H9 (cell line): ENCODE measurements at regions not wholly inside any gene's neighbourhood (a gene's known extent, or its start where the extent isn't known, plus 50 kb on each side); places are given as distances from the start of the nearest gene placed in this dataset.

Source experiments
- DNase-seq: peaks from one replicate; pipeline ENCODE4 v3.0.0-alpha.2; 2017
- H2AFZ ChIP-seq: one replicate; pipeline ENCODE4 v1.6.1; 2013; ENCODE audit warnings: mild to moderate bottlenecking, low read length, control low read depth, moderate library complexity
- H2AK5ac ChIP-seq: 2 replicates; pipeline ENCODE4 v1.6.1; 2013; ENCODE audit warnings: low read length, control low read depth, mixed read lengths; ENCODE audit not compliant: insufficient read length
- H2BK120ac ChIP-seq: one replicate; pipeline ENCODE4 v1.6.1; 2013; ENCODE audit warnings: low read depth, mild to moderate bottlenecking, low read length, control low read depth, inconsistent platforms; ENCODE audit not compliant: poor library complexity, severe bottlenecking
- H2BK12ac ChIP-seq: 2 replicates; pipeline ENCODE4 v1.6.1; 2013; ENCODE audit warnings: low read length, control low read depth, mixed read lengths, low read depth; ENCODE audit not compliant: insufficient read length
- H2BK15ac ChIP-seq: 2 replicates; pipeline ENCODE4 v1.6.1; 2013; ENCODE audit warnings: low read depth, low read length, control low read depth
- H2BK20ac ChIP-seq: one replicate; pipeline ENCODE4 v1.6.1; 2013; ENCODE audit warnings: low read depth, mild to moderate bottlenecking, low read length, control low read depth, inconsistent platforms; ENCODE audit not compliant: poor library complexity, severe bottlenecking
- H2BK5ac ChIP-seq: 2 replicates; pipeline ENCODE4 v1.6.1; 2013; ENCODE audit warnings: low read length, control low read depth, mixed read lengths; ENCODE audit not compliant: insufficient read length
- H3K14ac ChIP-seq: 2 replicates; pipeline ENCODE4 v1.6.1; 2013; ENCODE audit warnings: low read length, control low read depth; ENCODE audit not compliant: insufficient read depth
- H3K18ac ChIP-seq: 2 replicates; pipeline ENCODE4 v1.6.1; 2013; ENCODE audit warnings: low read depth, mild to moderate bottlenecking, mixed read lengths, low read length, control low read depth; ENCODE audit not compliant: insufficient read length
- H3K23ac ChIP-seq: 2 replicates; pipeline ENCODE4 v1.6.1; 2013; ENCODE audit warnings: low read length, control low read depth, mixed read lengths, low read depth; ENCODE audit not compliant: insufficient read length
- H3K23me2 ChIP-seq: 2 replicates; pipeline ENCODE4 v1.6.1; 2013; ENCODE audit warnings: low read depth, mild to moderate bottlenecking, mixed read lengths, low read length, control low read depth; ENCODE audit not compliant: insufficient read length, poor library complexity, severe bottlenecking
- H3K27ac ChIP-seq: 2 replicates; pipeline ENCODE4 v1.5.1; 2013; ENCODE audit warnings: low read length, control low read depth, mixed read lengths, low read depth; ENCODE audit not compliant: insufficient read length
- H3K27me3 ChIP-seq: 2 replicates; pipeline ENCODE4 v1.6.1; 2013; ENCODE audit warnings: low read length, control low read depth, inconsistent platforms; ENCODE audit not compliant: insufficient read depth
- H3K4ac ChIP-seq: 2 replicates; pipeline ENCODE4 v1.6.1; 2013; ENCODE audit warnings: low read depth, mild to moderate bottlenecking, control low read depth, inconsistent platforms, low read length, moderate library complexity
- H3K4me1 ChIP-seq: 2 replicates; pipeline ENCODE4 v1.6.1; 2013; ENCODE audit warnings: low read length, control low read depth, inconsistent platforms; ENCODE audit not compliant: insufficient read depth
- H3K4me2 ChIP-seq: 2 replicates; pipeline ENCODE4 v1.6.1; 2013; ENCODE audit warnings: low read length, control low read depth, mixed read lengths; ENCODE audit not compliant: insufficient read length, insufficient read depth
- H3K56ac ChIP-seq: 2 replicates; pipeline ENCODE4 v1.6.1; 2013; ENCODE audit warnings: low read depth, mild to moderate bottlenecking, mixed read lengths, low read length, control low read depth; ENCODE audit not compliant: insufficient read length
- H3K79me1 ChIP-seq: 2 replicates; pipeline ENCODE4 v1.6.1; 2013; ENCODE audit warnings: low read depth, mild to moderate bottlenecking, moderate library complexity, low read length, control low read depth, inconsistent platforms; ENCODE audit not compliant: insufficient read depth, poor library complexity, severe bottlenecking
- H3K79me2 ChIP-seq: 2 replicates; pipeline ENCODE4 v1.6.1; 2013; ENCODE audit warnings: low read length, control low read depth, inconsistent platforms; ENCODE audit not compliant: insufficient read depth
- H3K9ac ChIP-seq: 2 replicates; pipeline ENCODE4 v1.6.1; 2013; ENCODE audit warnings: low read length, control low read depth, mixed read lengths; ENCODE audit not compliant: insufficient read length; ENCODE audit errors: extremely low read depth
- H3K9me3 ChIP-seq: one replicate; pipeline ENCODE4 v1.6.1; 2013; ENCODE audit warnings: low read depth, low read length, inconsistent platforms; ENCODE audit not compliant: control insufficient read depth
- H3T11ph ChIP-seq: one replicate; pipeline ENCODE4 v1.6.1; 2013; ENCODE audit warnings: mild to moderate bottlenecking, low read length, control low read depth, inconsistent platforms
- H4K20me1 ChIP-seq: one replicate; pipeline ENCODE4 v1.6.1; 2013; ENCODE audit not compliant: control insufficient read depth, insufficient read length, insufficient read depth
- H4K5ac ChIP-seq: 2 replicates; pipeline ENCODE4 v1.6.1; 2013; ENCODE audit warnings: low read depth, mild to moderate bottlenecking, mixed read lengths, low read length, control low read depth; ENCODE audit not compliant: insufficient read length
- H4K8ac ChIP-seq: replicated peaks from 2 replicates; pipeline ENCODE4 v1.6.1; 2013; ENCODE audit warnings: low read length, control low read depth, mixed read lengths, low read depth; ENCODE audit not compliant: insufficient read length
- H4K91ac ChIP-seq: 2 replicates; pipeline ENCODE4 v1.6.1; 2013; ENCODE audit warnings: low read depth, mild to moderate bottlenecking, moderate library complexity, mixed read lengths, low read length, control low read depth; ENCODE audit not compliant: insufficient read length
- H3K27ac Mint-ChIP-seq, 3 experiments: 2 replicates in 2 of 3; 3 replicates in 1 of 3; pipeline ENCODE4 v1.8.0; 2020 to 2021; ENCODE audit warnings: mixed read lengths in 3 of 3, mild to moderate bottlenecking in 1 of 3, moderate library complexity in 1 of 3
- H3K27me3 Mint-ChIP-seq: 2 replicates; pipeline ENCODE4 v1.8.0; 2021; ENCODE audit warnings: low read depth, mild to moderate bottlenecking, moderate library complexity, mixed read lengths
- H3K36me3 Mint-ChIP-seq, 3 experiments: 2 replicates in 2 of 3; 3 replicates in 1 of 3; pipeline ENCODE4 v1.8.0; 2020 to 2021; ENCODE audit warnings: low read depth in 3 of 3, mixed read lengths in 3 of 3; ENCODE audit not compliant: insufficient read depth in 1 of 3
- H3K4me1 Mint-ChIP-seq, 2 experiments: 2 replicates each; pipeline ENCODE4 v1.8.0; 2020; ENCODE audit warnings: mixed read lengths in 2 of 2
- H3K4me3 Mint-ChIP-seq, 2 experiments: 2 replicates in 1 of 2; 3 replicates in 1 of 2; pipeline ENCODE4 v1.8.0; 2020 to 2021; ENCODE audit warnings: mild to moderate bottlenecking in 2 of 2, mixed read lengths in 2 of 2, moderate library complexity in 1 of 2
- H3K9me3 Mint-ChIP-seq, 2 experiments: 2 replicates in 1 of 2; 3 replicates in 1 of 2; pipeline ENCODE4 v1.8.0; 2020; ENCODE audit warnings: mild to moderate bottlenecking in 2 of 2, mixed read lengths in 2 of 2, moderate library complexity in 1 of 2
- CTCF ChIP-seq: fragments of 200-600 bp; sonication (generic); conservative IDR thresholded peaks from 3 replicates; pipeline ENCODE4 v1.8.0; 2021; ENCODE audit warnings: antibody characterized with exemption, mild to moderate bottlenecking

GRCh38 chr3:26245236-26245635 is 377.3 kb upstream of the LRRC3B start:
- H3K9me3 Mint-ChIP-seq, result peaks cover 9 to 12% of the 10 kb centered on the region in 2 experiments
- no peaks in the 10 kb centered on the region for H3K27me3 ChIP-seq
- H3K56ac ChIP-seq, result no peak overlapping the region

More at GRCh38 chr3:26245236-26245635, 377.3 kb upstream of the LRRC3B start:
- no peak for TF ChIP-seq CTCF
- no peak overlapping the region for H4K5ac ChIP-seq
- H3K23me2 ChIP-seq, result no peaks in the 10 kb centered on the region
- H3T11ph ChIP-seq, result no peak overlapping the region
- Mint-ChIP-seq H3K4me1 (peaks cover 6% of the 10 kb centered on the region in 2 experiments), H3K27ac (no peak overlapping the region), H3K27me3 (no peaks in the 10 kb centered on the region; the same call in 1 of the 2 replicates), H3K36me3 (peaks cover 3 to 16% (median 4%) of the 10 kb centered on the region in 3 experiments; a peak in 4 of 7 replicates), H3K4me3 (no peak overlapping the region; a peak in 1 of 5 replicates)
- no peaks in the 10 kb centered on the region for H3K4me1 ChIP-seq
- no peak for DNase-seq
- H3K9ac ChIP-seq, result no peak overlapping the region
- no peaks in the 10 kb centered on the region for H3K79me2 ChIP-seq
- no peak overlapping the region for H2AK5ac ChIP-seq
- no peak overlapping the region for H2BK5ac ChIP-seq
- H3K23ac ChIP-seq, result no peak overlapping the region
- no peak overlapping the region for H3K4me2 ChIP-seq
- no peak overlapping the region for H4K91ac ChIP-seq
- H3K9me3 ChIP-seq, result no peaks in the 10 kb centered on the region
- H2BK120ac ChIP-seq, result no peak overlapping the region
- H3K4ac ChIP-seq, result no peak overlapping the region
- H3K27ac ChIP-seq, result no peak overlapping the region
- no peak overlapping the region for H2BK15ac ChIP-seq
- H2BK20ac ChIP-seq, result no peak overlapping the region
- no peak overlapping the region for H3K18ac ChIP-seq
- no peak overlapping the region for H2BK12ac ChIP-seq
- no peaks in the 10 kb centered on the region for H4K20me1 ChIP-seq
- no peak overlapping the region for H2AFZ ChIP-seq
- no peaks in the 10 kb centered on the region for H3K79me1 ChIP-seq
- no peak overlapping the region for H4K8ac ChIP-seq
- H3K14ac ChIP-seq, result no peak overlapping the region
